ENCODE measurements at regions not wholly inside any gene's neighbourhood (a gene's known extent, or its start where the extent isn't known, plus 50 kb on each side); places are given as distances from the start of the nearest gene placed in this dataset.
"Not testable (repeated sequence)": the region's sequence is repeated elsewhere in the genome, so short reads cannot be mapped to it uniquely, and the experiment has no call there.

- Histone ChIP-seq H3F3A (ENCODE audit: insufficient read depth, low read length) (no peaks in the 10 kb centered on the region), H3K9me3 (replicated peaks; ENCODE audit: insufficient read depth, low read length) (no peaks in the 10 kb centered on the region), H3K9ac (ENCODE audit: low read length) (no peak overlapping the region), H4K20me1 (ENCODE audit: insufficient read depth, low read length) (no peaks in the 10 kb centered on the region), H3K4me2 (ENCODE audit: low read depth, low read length) (no peak overlapping the region), H3K79me2 (ENCODE audit: low read length) (no peaks in the 10 kb centered on the region), H3K4me3 (ENCODE audit: low read length) (no peak overlapping the region), H3K9me2 (replicated peaks; ENCODE audit: insufficient read depth, low read length) (no peaks in the 10 kb centered on the region), H3K36me3 (replicated peaks; ENCODE audit: insufficient read depth, low read length) (no peaks in the 10 kb centered on the region), H3K27ac (ENCODE audit: low read length) (no peak overlapping the region), H3K27me3 (replicated peaks; ENCODE audit: insufficient read depth, low read length) (no peaks in the 10 kb centered on the region), H2AFZ (ENCODE audit: low read length) (no peak overlapping the region), H3K4me1 (ENCODE audit: low read length) (no peaks in the 10 kb centered on the region)
- TF ChIP-seq EZH2phosphoT487 (IDR thresholded peaks at IDR 0.05; ENCODE audit: low read length): no peak
- no peak for TF ChIP-seq CTCF (IDR thresholded peaks at IDR 0.05; ENCODE audit: low read length)
- TF ChIP-seq EZH2 (optimal IDR thresholded peaks at IDR 0.05; ENCODE audit: low read depth, low read length): no peak
- no peak for DNase-seq
These were observed 238.0 kb upstream of the SLC16A7 start for GRCh38 chr12:59357811-59358210.

- not testable (repeated sequence) for H3F3A ChIP-seq (ENCODE audit: insufficient read depth, low read length); H3K27ac ChIP-seq (ENCODE audit: low read length); H3K4me1 ChIP-seq (ENCODE audit: low read length); H3K79me2 ChIP-seq (ENCODE audit: low read length); H3K9ac ChIP-seq (ENCODE audit: low read length); H3K4me3 ChIP-seq (ENCODE audit: low read length); H2AFZ ChIP-seq (ENCODE audit: low read length); H3K36me3 ChIP-seq (replicated peaks; ENCODE audit: insufficient read depth, low read length); H4K20me1 ChIP-seq (ENCODE audit: insufficient read depth, low read length); H3K27me3 ChIP-seq (replicated peaks; ENCODE audit: insufficient read depth, low read length); H3K9me3 ChIP-seq (replicated peaks; ENCODE audit: insufficient read depth, low read length); H3K4me2 ChIP-seq (ENCODE audit: low read depth, low read length); H3K9me2 ChIP-seq (replicated peaks; ENCODE audit: insufficient read depth, low read length); DNase-seq
These were observed 249.6 kb upstream of the SLC16A7 start for GRCh38 chr12:59346248-59346647.

- no peak for DNase-seq
- Histone ChIP-seq H3K4me1 (ENCODE audit: low read length) (no peaks in the 10 kb centered on the region), H3K9ac (ENCODE audit: low read length) (no peak overlapping the region), H3K79me2 (ENCODE audit: low read length) (no peaks in the 10 kb centered on the region), H4K20me1 (ENCODE audit: insufficient read depth, low read length) (no peaks in the 10 kb centered on the region), H3K27ac (ENCODE audit: low read length) (no peak overlapping the region), H3K27me3 (replicated peaks; ENCODE audit: insufficient read depth, low read length) (no peaks in the 10 kb centered on the region), H2AFZ (ENCODE audit: low read length) (no peak overlapping the region), H3K4me2 (ENCODE audit: low read depth, low read length) (no peak overlapping the region), H3K36me3 (replicated peaks; ENCODE audit: insufficient read depth, low read length) (no peaks in the 10 kb centered on the region), H3F3A (ENCODE audit: insufficient read depth, low read length) (no peaks in the 10 kb centered on the region), H3K9me3 (replicated peaks; ENCODE audit: insufficient read depth, low read length) (no peaks in the 10 kb centered on the region), H3K9me2 (replicated peaks; ENCODE audit: insufficient read depth, low read length) (no peaks in the 10 kb centered on the region), H3K4me3 (ENCODE audit: low read length) (no peak overlapping the region)
- TF ChIP-seq EZH2phosphoT487 (IDR thresholded peaks at IDR 0.05; ENCODE audit: low read length) (no peak), EZH2 (optimal IDR thresholded peaks at IDR 0.05; ENCODE audit: low read depth, low read length) (no peak), CTCF (IDR thresholded peaks at IDR 0.05; ENCODE audit: low read length) (no peak)
These were observed 250.4 kb upstream of the SLC16A7 start for GRCh38 chr12:59345406-59345805.

- no peak for TF ChIP-seq EZH2phosphoT487 (IDR thresholded peaks at IDR 0.05; ENCODE audit: low read length)
- TF ChIP-seq CTCF (IDR thresholded peaks at IDR 0.05; ENCODE audit: low read length): no peak
- TF ChIP-seq EZH2 (optimal IDR thresholded peaks at IDR 0.05; ENCODE audit: low read depth, low read length): no peak
- no peak overlapping the region for H3K4me3 ChIP-seq (ENCODE audit: low read length)
- H3K9me2 ChIP-seq (replicated peaks; ENCODE audit: insufficient read depth, low read length): no peaks in the 10 kb centered on the region
- H2AFZ ChIP-seq (ENCODE audit: low read length): no peak overlapping the region
- no peaks in the 10 kb centered on the region for H3K79me2 ChIP-seq (ENCODE audit: low read length)
- no peaks in the 10 kb centered on the region for H3K4me1 ChIP-seq (ENCODE audit: low read length)
- DNase-seq: no peak
- H4K20me1 ChIP-seq (ENCODE audit: insufficient read depth, low read length): no peaks in the 10 kb centered on the region
- H3K36me3 ChIP-seq (replicated peaks; ENCODE audit: insufficient read depth, low read length): no peaks in the 10 kb centered on the region
- H3K9ac ChIP-seq (ENCODE audit: low read length): no peak overlapping the region
- H3K9me3 ChIP-seq (replicated peaks; ENCODE audit: insufficient read depth, low read length): no peaks in the 10 kb centered on the region
- no peak overlapping the region for H3K27ac ChIP-seq (ENCODE audit: low read length)
- H3K4me2 ChIP-seq (ENCODE audit: low read depth, low read length): no peak overlapping the region
- no peaks in the 10 kb centered on the region for H3K27me3 ChIP-seq (replicated peaks; ENCODE audit: insufficient read depth, low read length)
- H3F3A ChIP-seq (ENCODE audit: insufficient read depth, low read length): no peaks in the 10 kb centered on the region
These were observed 251.6 kb upstream of the SLC16A7 start for GRCh38 chr12:59344224-59344623.

Measured in MM.1S (cell line).